ENCODE measurements at regions not wholly inside any gene's neighbourhood (a gene's known extent, or its start where the extent isn't known, plus 50 kb on each side); places are given as distances from the start of the nearest gene placed in this dataset.
"Not testable (repeated sequence)": the region's sequence is repeated elsewhere in the genome, so short reads cannot be mapped to it uniquely, and the experiment has no call there.

DNA sequence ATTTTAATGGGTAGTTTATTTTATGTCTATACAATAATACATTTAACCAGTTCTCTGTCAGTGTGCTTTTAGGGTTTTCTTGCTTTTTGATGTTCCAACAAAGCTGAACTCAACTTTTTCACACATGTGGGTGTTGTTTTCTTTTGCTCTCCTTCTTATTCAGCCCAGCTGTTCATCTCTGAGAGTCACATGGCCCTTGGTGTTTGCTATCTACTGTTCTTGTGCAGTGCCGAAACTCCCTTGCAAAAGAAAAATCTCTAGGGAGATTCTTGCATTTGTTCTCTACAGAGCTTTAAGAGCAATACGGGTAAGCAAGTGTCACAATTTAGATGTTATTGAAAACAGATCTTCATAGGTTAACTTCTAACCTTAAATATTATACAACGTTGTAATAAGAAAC is 281.1 kb upstream of the CXADR start:
- no peaks in the 10 kb centered on the region for H3K4me1 ChIP-seq (ENCODE audit: control insufficient read depth, insufficient read depth, low read length)
- H3K9ac ChIP-seq (ENCODE audit: low read depth, low read length): no peak overlapping the region
- no peaks in the 10 kb centered on the region for H3K36me3 ChIP-seq (ENCODE audit: control insufficient read depth, insufficient read depth, low read length)

DNA sequence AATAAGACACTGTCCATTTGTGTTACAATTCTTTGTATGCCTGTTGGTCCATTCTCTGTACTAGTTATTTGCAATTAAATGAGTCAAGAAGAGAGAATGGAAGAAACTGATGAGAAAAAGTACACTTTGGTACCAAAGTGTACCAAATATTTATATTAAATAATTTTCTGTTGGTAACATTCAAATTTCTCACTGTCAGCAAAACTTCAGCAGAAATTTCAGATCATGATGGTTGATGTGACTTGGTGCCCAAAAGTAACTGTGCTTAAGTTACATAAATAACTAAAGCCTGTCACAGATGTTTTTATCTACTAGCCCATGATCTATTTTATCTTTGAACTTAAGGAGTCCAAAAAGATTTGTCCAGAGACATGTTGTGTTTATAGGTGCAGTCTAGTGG is 274.4 kb upstream of the CXADR start:
- Histone ChIP-seq H3K9ac (ENCODE audit: low read depth, low read length) (no peak overlapping the region), H3K27me3 (ENCODE audit: control insufficient read depth, insufficient read depth, low read length) (no peaks in the 10 kb centered on the region), H3K9me3 (ENCODE audit: control insufficient read depth, insufficient read depth, low read length) (no peaks in the 10 kb centered on the region), H3K4me1 (ENCODE audit: control insufficient read depth, insufficient read depth, low read length) (no peaks in the 10 kb centered on the region), H3K27ac (ENCODE audit: low read depth, low read length) (no peak overlapping the region), H3K4me3 (ENCODE audit: low read depth, low read length) (no peak overlapping the region), H3K36me3 (ENCODE audit: control insufficient read depth, insufficient read depth, low read length) (no peaks in the 10 kb centered on the region)

More for the DNA sequence above, 281.1 kb upstream of the CXADR start:
- no peak overlapping the region for H3K27ac ChIP-seq (ENCODE audit: low read depth, low read length)
- H3K4me3 ChIP-seq (ENCODE audit: low read depth, low read length): no peak overlapping the region
- no peaks in the 10 kb centered on the region for H3K9me3 ChIP-seq (ENCODE audit: control insufficient read depth, insufficient read depth, low read length)
- H3K27me3 ChIP-seq (ENCODE audit: control insufficient read depth, insufficient read depth, low read length): no peaks in the 10 kb centered on the region

DNA sequence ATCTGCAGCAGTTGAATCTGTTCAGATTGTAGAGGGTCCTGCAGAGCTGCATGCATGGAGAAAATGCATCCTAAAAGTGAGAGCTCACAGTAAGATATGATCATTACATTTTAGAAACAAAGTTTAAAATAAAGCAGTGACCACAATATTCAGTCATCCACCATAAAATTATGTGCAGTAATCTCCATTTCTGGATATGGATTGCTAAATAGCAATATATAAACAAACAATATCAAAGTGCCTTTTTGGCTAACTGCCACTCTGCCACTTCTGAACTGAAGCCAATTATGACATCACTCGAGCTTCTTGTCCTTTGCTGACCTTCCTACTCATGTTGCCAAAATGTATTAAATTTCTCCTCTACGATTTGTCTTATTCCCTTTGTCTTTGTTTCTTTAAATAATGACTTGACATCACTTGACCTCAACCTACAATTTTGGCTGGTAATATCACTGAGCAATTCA is 262.0 kb upstream of the CXADR start:
- no peak overlapping the region for H3K27ac ChIP-seq (ENCODE audit: low read depth, low read length)
- H3K4me3 ChIP-seq (ENCODE audit: low read depth, low read length): no peak overlapping the region
- H3K9me3 ChIP-seq (ENCODE audit: control insufficient read depth, insufficient read depth, low read length): no peaks in the 10 kb centered on the region
- H3K4me1 ChIP-seq (ENCODE audit: control insufficient read depth, insufficient read depth, low read length): no peaks in the 10 kb centered on the region
- H3K36me3 ChIP-seq (ENCODE audit: control insufficient read depth, insufficient read depth, low read length): no peaks in the 10 kb centered on the region
- no peaks in the 10 kb centered on the region for H3K27me3 ChIP-seq (ENCODE audit: control insufficient read depth, insufficient read depth, low read length)
- H3K9ac ChIP-seq (ENCODE audit: low read depth, low read length): no peak overlapping the region

DNA sequence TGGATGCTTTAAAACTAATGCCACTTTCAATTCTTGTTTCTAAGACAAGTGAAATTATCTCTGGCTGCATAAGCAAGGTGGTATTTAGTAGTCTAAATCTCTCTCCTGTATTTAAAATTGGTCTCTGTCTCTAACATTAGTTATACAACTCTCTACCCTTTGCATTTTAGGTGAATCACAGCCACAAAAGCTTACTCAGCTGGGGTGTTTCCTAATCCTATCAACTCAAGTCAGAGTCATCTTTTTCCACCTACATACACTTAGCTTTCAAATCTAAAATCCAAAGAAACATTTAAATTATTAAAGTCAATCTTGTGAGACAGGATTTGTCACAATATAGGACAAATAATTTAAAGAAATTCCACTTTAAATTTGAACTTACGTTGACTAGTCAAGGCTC is 255.1 kb upstream of the CXADR start:
- Histone ChIP-seq H3K4me1 (ENCODE audit: control insufficient read depth, insufficient read depth, low read length) (no peaks in the 10 kb centered on the region), H3K4me3 (ENCODE audit: low read depth, low read length) (no peak overlapping the region), H3K9me3 (ENCODE audit: control insufficient read depth, insufficient read depth, low read length) (no peaks in the 10 kb centered on the region), H3K27me3 (ENCODE audit: control insufficient read depth, insufficient read depth, low read length) (no peaks in the 10 kb centered on the region), H3K36me3 (ENCODE audit: control insufficient read depth, insufficient read depth, low read length) (no peaks in the 10 kb centered on the region), H3K27ac (ENCODE audit: low read depth, low read length) (no peak overlapping the region), H3K9ac (ENCODE audit: low read depth, low read length) (no peak overlapping the region)

DNA sequence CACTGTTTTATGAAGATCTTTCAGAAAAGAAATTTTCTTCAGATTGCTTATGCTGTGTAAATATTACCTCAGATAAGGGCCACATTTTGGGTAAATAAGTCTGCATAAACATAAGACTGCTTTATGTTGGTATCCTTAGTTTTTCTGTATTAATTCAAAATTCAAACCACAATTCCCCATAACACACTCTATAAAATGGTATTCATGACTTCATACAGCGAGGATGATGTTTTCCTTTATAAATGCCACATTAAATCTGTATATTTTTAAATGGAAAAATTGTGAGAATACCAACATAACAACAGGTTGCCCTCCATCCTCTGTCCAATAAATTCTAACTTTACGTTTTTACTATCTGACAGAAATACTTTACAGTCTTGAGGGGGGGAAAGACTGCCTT is 248.7 kb upstream of the CXADR start:
- no peaks in the 10 kb centered on the region for H3K4me1 ChIP-seq (ENCODE audit: control insufficient read depth, insufficient read depth, low read length)
- H3K36me3 ChIP-seq (ENCODE audit: control insufficient read depth, insufficient read depth, low read length): no peaks in the 10 kb centered on the region
- no peaks in the 10 kb centered on the region for H3K27me3 ChIP-seq (ENCODE audit: control insufficient read depth, insufficient read depth, low read length)
- no peak overlapping the region for H3K4me3 ChIP-seq (ENCODE audit: low read depth, low read length)
- H3K9me3 ChIP-seq (ENCODE audit: control insufficient read depth, insufficient read depth, low read length): no peaks in the 10 kb centered on the region
- no peak overlapping the region for H3K9ac ChIP-seq (ENCODE audit: low read depth, low read length)
- H3K27ac ChIP-seq (ENCODE audit: low read depth, low read length): no peak overlapping the region

DNA sequence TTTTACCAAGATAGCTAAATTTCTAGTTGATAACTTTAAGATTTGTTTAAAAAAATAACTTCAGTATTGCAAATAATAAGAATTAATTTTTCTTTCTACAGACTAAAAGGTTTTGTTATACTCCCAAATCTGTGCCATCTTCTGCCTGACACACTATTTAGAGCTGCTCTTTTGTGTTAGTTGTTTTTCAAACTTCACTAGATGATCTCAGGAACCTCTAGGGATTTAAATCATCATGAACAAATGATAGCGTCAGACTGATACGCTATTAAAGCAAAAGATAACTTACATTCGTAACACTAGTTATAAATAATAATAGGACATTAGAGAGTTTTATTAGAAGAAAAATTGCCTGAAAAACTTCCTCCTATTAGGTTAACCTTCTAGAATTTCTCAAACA is 243.1 kb upstream of the CXADR start:
- Histone ChIP-seq H3K36me3 (ENCODE audit: control insufficient read depth, insufficient read depth, low read length) (no peaks in the 10 kb centered on the region), H3K27ac (ENCODE audit: low read depth, low read length) (no peak overlapping the region), H3K4me3 (ENCODE audit: low read depth, low read length) (no peak overlapping the region), H3K9ac (ENCODE audit: low read depth, low read length) (no peak overlapping the region), H3K27me3 (ENCODE audit: control insufficient read depth, insufficient read depth, low read length) (no peaks in the 10 kb centered on the region), H3K9me3 (ENCODE audit: control insufficient read depth, insufficient read depth, low read length) (peaks cover 7% of the 10 kb centered on the region), H3K4me1 (ENCODE audit: control insufficient read depth, insufficient read depth, low read length) (no peaks in the 10 kb centered on the region)

DNA sequence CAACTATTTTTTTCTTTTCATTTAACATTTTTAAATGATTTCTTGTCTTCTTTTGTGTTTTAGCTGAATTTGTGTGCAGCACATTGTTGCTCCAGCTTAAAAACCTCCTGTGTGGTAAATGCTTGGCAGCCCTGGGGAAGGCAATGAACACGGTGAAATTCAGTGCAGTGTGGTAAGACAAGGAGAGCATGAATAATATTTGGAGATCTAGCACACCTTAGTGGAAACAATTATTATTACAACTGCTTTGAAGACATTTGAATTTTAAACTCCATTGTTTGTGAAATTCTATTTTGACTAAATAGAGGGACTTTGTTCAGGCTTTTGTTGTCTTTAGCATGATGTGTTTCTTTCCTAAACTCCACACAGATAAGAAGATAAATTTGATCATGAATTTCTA is 242.6 kb upstream of the CXADR start:
- Histone ChIP-seq H3K9ac (ENCODE audit: low read depth, low read length) (no peak overlapping the region), H3K27me3 (ENCODE audit: control insufficient read depth, insufficient read depth, low read length) (no peaks in the 10 kb centered on the region), H3K4me3 (ENCODE audit: low read depth, low read length) (no peak overlapping the region), H3K36me3 (ENCODE audit: control insufficient read depth, insufficient read depth, low read length) (no peaks in the 10 kb centered on the region), H3K27ac (ENCODE audit: low read depth, low read length) (no peak overlapping the region), H3K9me3 (ENCODE audit: control insufficient read depth, insufficient read depth, low read length) (peaks cover 7% of the 10 kb centered on the region), H3K4me1 (ENCODE audit: control insufficient read depth, insufficient read depth, low read length) (no peaks in the 10 kb centered on the region)

DNA sequence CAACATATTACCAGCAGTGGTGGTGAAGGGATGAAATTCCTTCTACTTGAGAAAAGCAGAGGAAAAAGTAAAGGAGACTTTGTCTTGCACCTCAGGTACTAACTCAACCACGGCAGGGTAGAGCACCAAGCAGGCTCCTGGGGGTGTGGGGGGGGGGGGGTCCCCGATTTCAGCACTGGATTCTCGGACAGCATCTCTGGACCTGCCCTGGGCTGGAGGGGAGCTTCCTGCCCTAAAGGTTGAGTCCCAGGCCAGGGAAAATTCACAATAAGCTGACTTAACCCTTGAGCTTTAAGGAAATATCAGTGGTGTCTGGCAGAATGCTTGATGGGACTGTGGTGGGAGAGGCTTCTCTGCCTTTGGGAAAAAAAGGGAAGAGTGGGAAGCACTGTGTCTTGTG is 233.2 kb upstream of the CXADR start:
- Histone ChIP-seq H3K4me3 (ENCODE audit: low read depth, low read length) (no peak overlapping the region), H3K27me3 (ENCODE audit: control insufficient read depth, insufficient read depth, low read length) (no peaks in the 10 kb centered on the region), H3K9ac (ENCODE audit: low read depth, low read length) (no peak overlapping the region), H3K9me3 (ENCODE audit: control insufficient read depth, insufficient read depth, low read length) (no peaks in the 10 kb centered on the region), H3K27ac (ENCODE audit: low read depth, low read length) (no peak overlapping the region), H3K4me1 (ENCODE audit: control insufficient read depth, insufficient read depth, low read length) (no peaks in the 10 kb centered on the region), H3K36me3 (ENCODE audit: control insufficient read depth, insufficient read depth, low read length) (no peaks in the 10 kb centered on the region)

DNA sequence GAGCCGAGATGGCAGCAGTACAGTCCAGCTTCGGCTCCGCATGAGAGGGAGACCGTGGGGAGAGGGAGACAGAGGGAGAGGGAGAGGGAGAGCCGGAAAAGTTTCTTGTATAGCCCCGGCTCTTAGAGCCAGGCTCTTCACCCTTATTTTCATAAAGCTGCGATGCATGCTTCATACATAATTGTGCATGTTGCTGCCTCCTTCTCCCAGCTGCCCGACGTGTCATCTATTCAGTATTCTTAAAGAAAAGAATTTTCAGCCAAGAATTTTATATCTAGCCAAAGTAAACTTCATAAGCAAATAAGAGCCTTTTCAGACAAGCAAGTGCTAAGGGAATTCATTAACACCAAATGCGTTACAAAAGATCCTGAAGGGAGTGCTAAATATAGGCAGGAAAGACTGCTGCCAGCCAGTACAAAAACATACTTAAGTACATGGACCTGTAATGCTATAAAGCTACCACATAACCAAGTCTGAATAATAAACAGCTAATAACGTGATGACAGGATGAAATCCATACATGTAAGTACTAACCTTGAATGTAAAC is 219.8 kb upstream of the CXADR start:
- not testable (repeated sequence) for H3K4me3 ChIP-seq (ENCODE audit: low read depth, low read length); H3K9ac ChIP-seq (ENCODE audit: low read depth, low read length); H3K36me3 ChIP-seq (ENCODE audit: control insufficient read depth, insufficient read depth, low read length); H3K27ac ChIP-seq (ENCODE audit: low read depth, low read length); H3K27me3 ChIP-seq (ENCODE audit: control insufficient read depth, insufficient read depth, low read length); H3K4me1 ChIP-seq (ENCODE audit: control insufficient read depth, insufficient read depth, low read length)
- H3K9me3 ChIP-seq (ENCODE audit: control insufficient read depth, insufficient read depth, low read length): peaks cover 13% of the 10 kb centered on the region

DNA sequence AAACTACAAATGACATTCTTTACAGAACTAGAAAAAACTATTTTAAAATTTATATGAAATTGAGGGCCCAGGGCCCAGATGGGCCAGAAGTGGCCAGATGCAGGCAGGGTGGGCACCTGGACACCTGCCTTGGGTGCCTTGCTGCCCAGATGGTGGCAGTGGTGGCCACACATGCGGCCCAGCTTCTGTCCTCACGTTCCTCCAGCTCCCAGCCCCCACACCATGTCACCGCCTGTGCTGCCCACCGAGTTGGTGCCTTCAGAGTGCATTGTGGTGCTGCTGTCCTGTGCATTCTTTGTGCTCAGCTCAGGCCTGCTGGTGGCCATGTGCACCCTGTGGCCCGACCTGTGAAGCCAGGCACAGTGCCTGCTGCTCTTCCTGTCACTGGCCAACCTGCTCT is 216.8 kb upstream of the CXADR start:
- H3K4me3 ChIP-seq (ENCODE audit: low read depth, low read length): no peak overlapping the region
- no peaks in the 10 kb centered on the region for H3K27me3 ChIP-seq (ENCODE audit: control insufficient read depth, insufficient read depth, low read length)
- H3K9me3 ChIP-seq (ENCODE audit: control insufficient read depth, insufficient read depth, low read length): peaks cover 13% of the 10 kb centered on the region
- H3K9ac ChIP-seq (ENCODE audit: low read depth, low read length): no peak overlapping the region
- H3K27ac ChIP-seq (ENCODE audit: low read depth, low read length): no peak overlapping the region
- no peaks in the 10 kb centered on the region for H3K36me3 ChIP-seq (ENCODE audit: control insufficient read depth, insufficient read depth, low read length)
- H3K4me1 ChIP-seq (ENCODE audit: control insufficient read depth, insufficient read depth, low read length): no peaks in the 10 kb centered on the region

DNA sequence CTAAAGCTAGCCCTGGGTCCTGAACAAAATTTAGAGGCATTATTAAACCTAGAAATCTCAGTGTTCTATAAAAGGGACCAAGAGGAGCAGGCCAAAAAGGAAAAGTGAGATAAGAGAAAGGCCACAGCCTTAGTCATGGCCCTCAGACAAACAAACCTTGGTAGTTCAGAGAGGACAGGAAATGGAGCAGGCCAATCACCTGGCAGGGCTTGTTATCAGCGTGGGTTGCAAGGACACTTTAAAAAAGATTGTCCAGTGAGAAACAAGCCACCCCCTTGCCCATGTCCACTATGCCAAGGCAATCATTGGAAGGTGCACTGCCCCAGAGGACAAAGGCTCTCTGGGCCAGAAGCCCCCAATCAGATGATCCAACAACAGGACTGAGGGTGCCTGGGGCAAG is 213.3 kb upstream of the CXADR start:
- peaks cover 13% of the 10 kb centered on the region for H3K9me3 ChIP-seq (ENCODE audit: control insufficient read depth, insufficient read depth, low read length)
- H3K27ac ChIP-seq (ENCODE audit: low read depth, low read length); H3K27me3 ChIP-seq (ENCODE audit: control insufficient read depth, insufficient read depth, low read length); H3K36me3 ChIP-seq (ENCODE audit: control insufficient read depth, insufficient read depth, low read length); H3K4me1 ChIP-seq (ENCODE audit: control insufficient read depth, insufficient read depth, low read length); H3K9ac ChIP-seq (ENCODE audit: low read depth, low read length); H3K4me3 ChIP-seq (ENCODE audit: low read depth, low read length): not testable (repeated sequence)

DNA sequence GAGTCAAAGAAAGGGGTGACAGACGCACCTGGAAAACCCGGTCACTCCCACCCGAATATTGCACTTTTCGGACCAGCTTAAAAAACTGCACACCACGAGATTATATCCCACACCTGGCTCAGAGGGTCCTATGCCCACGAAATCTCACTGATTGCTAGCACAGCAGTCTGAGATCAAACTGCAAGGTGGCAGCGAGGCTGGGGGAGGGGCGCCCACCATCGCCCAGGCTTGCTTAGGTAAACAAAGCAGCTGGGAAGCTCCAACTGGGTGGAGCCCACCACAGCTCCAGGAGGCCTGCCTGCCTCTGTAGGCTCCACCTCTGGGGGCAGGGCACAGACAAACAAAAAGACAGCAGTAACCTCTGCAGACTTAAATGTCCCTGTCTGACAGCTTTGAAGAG is 185.1 kb upstream of the CXADR start:
- H3K4me1 ChIP-seq (ENCODE audit: control insufficient read depth, insufficient read depth, low read length); H3K27me3 ChIP-seq (ENCODE audit: control insufficient read depth, insufficient read depth, low read length); H3K27ac ChIP-seq (ENCODE audit: low read depth, low read length); H3K4me3 ChIP-seq (ENCODE audit: low read depth, low read length); H3K9me3 ChIP-seq (ENCODE audit: control insufficient read depth, insufficient read depth, low read length); H3K36me3 ChIP-seq (ENCODE audit: control insufficient read depth, insufficient read depth, low read length); H3K9ac ChIP-seq (ENCODE audit: low read depth, low read length): not testable (repeated sequence)
